ENCODE measurements at regions not wholly inside any gene's neighbourhood (a gene's known extent, or its start where the extent isn't known, plus 50 kb on each side); places are given as distances from the start of the nearest gene placed in this dataset.

DNA sequence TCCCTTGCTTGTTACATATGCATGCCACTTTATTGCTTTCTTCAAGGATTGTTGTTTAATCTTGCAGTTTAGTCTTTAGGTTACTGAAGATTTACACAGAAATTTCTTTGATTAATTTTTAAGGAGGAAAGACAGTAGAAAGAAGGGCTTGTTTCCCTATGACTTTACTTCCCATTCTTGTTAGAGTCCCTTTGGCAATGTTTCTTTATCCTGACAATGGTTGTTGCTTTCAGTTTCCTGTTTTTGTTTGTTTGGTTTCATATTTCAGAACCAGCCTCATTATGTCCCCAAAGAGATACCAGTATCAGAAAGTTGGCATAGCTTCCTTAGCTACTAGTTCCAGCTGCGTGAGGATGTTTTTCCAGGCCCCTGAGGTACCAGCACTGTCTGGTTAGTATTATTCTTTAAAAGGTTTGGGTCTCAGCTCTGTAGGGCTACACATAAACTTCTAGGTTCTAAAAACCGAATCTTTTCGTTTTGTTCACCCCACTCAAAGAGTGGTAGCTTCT is 61.3 kb upstream of the UNC5C start:
- no peak for TF ChIP-seq GABPA (IDR thresholded peaks at IDR 0.05; ENCODE audit: low read depth)
- TF ChIP-seq, protein P1, sequence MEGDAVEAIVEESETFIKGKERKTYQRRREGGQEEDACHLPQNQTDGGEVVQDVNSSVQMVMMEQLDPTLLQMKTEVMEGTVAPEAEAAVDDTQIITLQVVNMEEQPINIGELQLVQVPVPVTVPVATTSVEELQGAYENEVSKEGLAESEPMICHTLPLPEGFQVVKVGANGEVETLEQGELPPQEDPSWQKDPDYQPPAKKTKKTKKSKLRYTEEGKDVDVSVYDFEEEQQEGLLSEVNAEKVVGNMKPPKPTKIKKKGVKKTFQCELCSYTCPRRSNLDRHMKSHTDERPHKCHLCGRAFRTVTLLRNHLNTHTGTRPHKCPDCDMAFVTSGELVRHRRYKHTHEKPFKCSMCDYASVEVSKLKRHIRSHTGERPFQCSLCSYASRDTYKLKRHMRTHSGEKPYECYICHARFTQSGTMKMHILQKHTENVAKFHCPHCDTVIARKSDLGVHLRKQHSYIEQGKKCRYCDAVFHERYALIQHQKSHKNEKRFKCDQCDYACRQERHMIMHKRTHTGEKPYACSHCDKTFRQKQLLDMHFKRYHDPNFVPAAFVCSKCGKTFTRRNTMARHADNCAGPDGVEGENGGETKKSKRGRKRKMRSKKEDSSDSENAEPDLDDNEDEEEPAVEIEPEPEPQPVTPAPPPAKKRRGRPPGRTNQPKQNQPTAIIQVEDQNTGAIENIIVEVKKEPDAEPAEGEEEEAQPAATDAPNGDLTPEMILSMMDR (IDR thresholded peaks at IDR 0.05; ENCODE audit: insufficient read depth, low read length) = no peak

All from HL-60 (cell line).